ENCODE measurements at regions not wholly inside any gene's neighbourhood (a gene's known extent, or its start where the extent isn't known, plus 50 kb on each side); places are given as distances from the start of the nearest gene placed in this dataset.

GRCh38 chr12:30820406-30820946 lies 65.7 kb upstream of the CAPRIN2 start:
- H3K27ac Mint-ChIP-seq, result no peak overlapping the region
- DNase-seq (ENCODE audit: low spot score in 2 of 2) (no peak), ATAC-seq (no peak)
- H3K4me1 Mint-ChIP-seq, result peaks cover 28% of the 10 kb centered on the region
- H3K4me3 Mint-ChIP-seq, result no peak overlapping the region
- H3K9me3 Mint-ChIP-seq, result no peaks in the 10 kb centered on the region
- H3K36me3 Mint-ChIP-seq, result no peaks in the 10 kb centered on the region

- Mint-ChIP-seq H3K36me3 (no peaks in the 10 kb centered on the region), H3K4me1 (peaks cover 18% of the 10 kb centered on the region), H3K9me3 (no peaks in the 10 kb centered on the region), H3K4me3 (no peak overlapping the region), H3K27ac (no peak overlapping the region)
- no peak for ATAC-seq
- DNase-seq (ENCODE audit: low spot score in 2 of 2), result no peak
These were observed 63.8 kb upstream of the CAPRIN2 start for GRCh38 chr12:30818562-30818961.

- no peak overlapping the region for H3K27ac Mint-ChIP-seq
- DNase-seq (ENCODE audit: low spot score in 2 of 2) (peak in 1 of 2 donors; percentile 20), ATAC-seq (no peak)
- no peaks in the 10 kb centered on the region for H3K9me3 Mint-ChIP-seq
- H3K36me3 Mint-ChIP-seq, result no peaks in the 10 kb centered on the region
- peaks cover 4% of the 10 kb centered on the region for H3K4me1 Mint-ChIP-seq
- H3K4me3 Mint-ChIP-seq, result no peak overlapping the region
These were observed 62.2 kb upstream of the CAPRIN2 start for GRCh38 chr12:30816742-30817465.

GRCh38 chr12:30814295-30814655 lies 59.5 kb upstream of the CAPRIN2 start:
- Mint-ChIP-seq H3K27ac (no peak overlapping the region), H3K4me1 (no peaks in the 10 kb centered on the region), H3K4me3 (no peak overlapping the region), H3K36me3 (no peaks in the 10 kb centered on the region), H3K9me3 (no peaks in the 10 kb centered on the region)
- no peak for ATAC-seq
- DNase-seq (ENCODE audit: low spot score in 2 of 2), result no peak

GRCh38 chr12:30813525-30814294 lies 59.0 kb upstream of the CAPRIN2 start:
- DNase-seq (ENCODE audit: low spot score in 2 of 2) (no peak), ATAC-seq (peak; percentile 37)
- no peaks in the 10 kb centered on the region for H3K36me3 Mint-ChIP-seq
- H3K27ac Mint-ChIP-seq, result no peak overlapping the region
- no peaks in the 10 kb centered on the region for H3K4me1 Mint-ChIP-seq
- no peaks in the 10 kb centered on the region for H3K9me3 Mint-ChIP-seq
- H3K4me3 Mint-ChIP-seq, result no peak overlapping the region

- H3K27ac Mint-ChIP-seq, result no peak overlapping the region
- DNase-seq (ENCODE audit: low spot score in 2 of 2), result peak in 1 of 2 donors; percentile 32
- ATAC-seq, result no peak
These were observed 57.2 kb upstream of the CAPRIN2 start for GRCh38 chr12:30811966-30812365.

GRCh38 chr12:30810918-30811317 lies 56.2 kb upstream of the CAPRIN2 start:
- H3K9me3 Mint-ChIP-seq, result no peaks in the 10 kb centered on the region
- no peak overlapping the region for H3K27ac Mint-ChIP-seq
- no peak overlapping the region for H3K4me3 Mint-ChIP-seq
- H3K36me3 Mint-ChIP-seq, result no peaks in the 10 kb centered on the region
- H3K4me1 Mint-ChIP-seq, result no peaks in the 10 kb centered on the region
- ATAC-seq, result no peak
- no peak for DNase-seq (ENCODE audit: low spot score in 2 of 2)

More at GRCh38 chr12:30811966-30812365, 57.2 kb upstream of the CAPRIN2 start:
- Mint-ChIP-seq H3K4me1 (no peaks in the 10 kb centered on the region), H3K9me3 (no peaks in the 10 kb centered on the region), H3K36me3 (no peaks in the 10 kb centered on the region), H3K4me3 (no peak overlapping the region)

GRCh38 chr12:30807695-30808034 lies 52.9 kb upstream of the CAPRIN2 start:
- no peak overlapping the region for H3K4me3 Mint-ChIP-seq
- no peak overlapping the region for H3K27ac Mint-ChIP-seq
- H3K4me1 Mint-ChIP-seq, result no peaks in the 10 kb centered on the region
- no peaks in the 10 kb centered on the region for H3K36me3 Mint-ChIP-seq
- ATAC-seq (no peak), DNase-seq (ENCODE audit: low spot score in 2 of 2) (no peak)
- no peaks in the 10 kb centered on the region for H3K9me3 Mint-ChIP-seq

- DNase-seq (ENCODE audit: low spot score in 2 of 2), result peak in 1 of 2 donors; percentile 51
- Mint-ChIP-seq H3K9me3 (no peaks in the 10 kb centered on the region), H3K4me1 (no peaks in the 10 kb centered on the region), H3K4me3 (no peak overlapping the region), H3K27ac (no peak overlapping the region), H3K36me3 (no peaks in the 10 kb centered on the region)
- ATAC-seq, result peak; percentile 70
These were observed 52.4 kb upstream of the CAPRIN2 start for GRCh38 chr12:30806989-30807694.

GRCh38 chr12:30805959-30806358 lies 51.2 kb upstream of the CAPRIN2 start:
- Mint-ChIP-seq H3K36me3 (no peaks in the 10 kb centered on the region), H3K4me1 (no peaks in the 10 kb centered on the region), H3K27ac (no peak overlapping the region), H3K9me3 (no peaks in the 10 kb centered on the region), H3K4me3 (no peak overlapping the region)
- ATAC-seq, result no peak
- DNase-seq (ENCODE audit: low spot score in 2 of 2), result no peak
